ENCODE measurements at regions not wholly inside any gene's neighbourhood (a gene's known extent, or its start where the extent isn't known, plus 50 kb on each side); places are given as distances from the start of the nearest gene placed in this dataset.

GRCh38 chrX:10945498-10945897 lies 165.6 kb upstream of the HCCS start:
- DNase-seq (ENCODE audit: low spot score): no peak
- no peaks in the 10 kb centered on the region for H3K27me3 ChIP-seq (ENCODE audit: control insufficient read depth in 4 of 4, insufficient read depth in 4 of 4, low read length in 3 of 4)
- no peak overlapping the region for H3K9ac ChIP-seq (ENCODE audit: low read depth in 1 of 2, low read length in 2 of 2)
- H3K27ac ChIP-seq (ENCODE audit: low read depth in 1 of 2, low read length in 2 of 2): no peak overlapping the region
- 95% methylated on average over 4 of the region's 4 CpGs for WGBS
- no peaks in the 10 kb centered on the region for H3K9me3 ChIP-seq (ENCODE audit: control insufficient read depth in 4 of 4, low read length in 3 of 4)
- no peak for TF ChIP-seq EGR1 (IDR thresholded peaks at IDR 0.05; ENCODE audit: low read depth in 2 of 2)
- H3K4me1 ChIP-seq (ENCODE audit: control insufficient read depth in 4 of 4, insufficient read depth in 4 of 4, low read length in 3 of 4): no peaks in the 10 kb centered on the region
- H3K36me3 ChIP-seq (ENCODE audit: control insufficient read depth in 4 of 4, insufficient read depth in 3 of 4, low read depth in 1 of 4, low read length in 3 of 4): no peaks in the 10 kb centered on the region
- no peak overlapping the region for H3K4me3 ChIP-seq (ENCODE audit: low read depth in 1 of 3, low read length in 3 of 3)

- no peak for DNase-seq (ENCODE audit: low spot score)
- no peaks in the 10 kb centered on the region for H3K36me3 ChIP-seq (ENCODE audit: control insufficient read depth in 4 of 4, insufficient read depth in 3 of 4, low read depth in 1 of 4, low read length in 3 of 4)
- peaks cover 0 to 4% (median 0%) of the 10 kb centered on the region in 4 donors for H3K9me3 ChIP-seq (ENCODE audit: control insufficient read depth in 4 of 4, low read length in 3 of 4)
- H3K27me3 ChIP-seq (ENCODE audit: control insufficient read depth in 4 of 4, insufficient read depth in 4 of 4, low read length in 3 of 4): no peaks in the 10 kb centered on the region
- H3K4me3 ChIP-seq (ENCODE audit: low read depth in 1 of 3, low read length in 3 of 3): no peak overlapping the region
- H3K9ac ChIP-seq (ENCODE audit: low read depth in 1 of 2, low read length in 2 of 2): no peak overlapping the region
- no peaks in the 10 kb centered on the region for H3K4me1 ChIP-seq (ENCODE audit: control insufficient read depth in 4 of 4, insufficient read depth in 4 of 4, low read length in 3 of 4)
- TF ChIP-seq HNF4G (IDR thresholded peaks at IDR 0.05): no peak
- TF ChIP-seq RXRA (IDR thresholded peaks at IDR 0.05): no peak
- no peak for TF ChIP-seq REST (IDR thresholded peaks at IDR 0.05)
- no peak overlapping the region for H3K27ac ChIP-seq (ENCODE audit: low read depth in 1 of 2, low read length in 2 of 2)
These were observed 161.6 kb upstream of the HCCS start for GRCh38 chrX:10949541-10949940.

- Histone ChIP-seq H3K27me3 (ENCODE audit: control insufficient read depth in 4 of 4, insufficient read depth in 4 of 4, low read length in 3 of 4) (no peaks in the 10 kb centered on the region), H3K36me3 (ENCODE audit: control insufficient read depth in 4 of 4, insufficient read depth in 3 of 4, low read depth in 1 of 4, low read length in 3 of 4) (no peaks in the 10 kb centered on the region), H3K4me1 (ENCODE audit: control insufficient read depth in 4 of 4, insufficient read depth in 4 of 4, low read length in 3 of 4) (no peaks in the 10 kb centered on the region), H3K27ac (ENCODE audit: low read depth in 1 of 2, low read length in 2 of 2) (no peak overlapping the region), H3K9me3 (ENCODE audit: control insufficient read depth in 4 of 4, low read length in 3 of 4) (peaks cover 0 to 4% (median 0%) of the 10 kb centered on the region in 4 donors), H3K4me3 (ENCODE audit: low read depth in 1 of 3, low read length in 3 of 3) (no peak overlapping the region), H3K9ac (ENCODE audit: low read depth in 1 of 2, low read length in 2 of 2) (no peak overlapping the region)
- TF ChIP-seq CTCF (IDR thresholded peaks at IDR 0.05; ENCODE audit: low read depth, low read length, missing input control) (no peak), MAX (IDR thresholded peaks at IDR 0.05) (no peak), FOXA2 (IDR thresholded peaks at IDR 0.05) (no peak), RXRA (IDR thresholded peaks at IDR 0.05) (no peak), REST (IDR thresholded peaks at IDR 0.05) (no peak), FOXA1 (IDR thresholded peaks at IDR 0.05) (no peak), EGR1 (IDR thresholded peaks at IDR 0.05; ENCODE audit: low read depth in 2 of 2) (no peak), SP1 (IDR thresholded peaks at IDR 0.05) (no peak), YY1 (IDR thresholded peaks at IDR 0.05) (no peak), JUND (IDR thresholded peaks at IDR 0.05) (no peak), RAD21 (IDR thresholded peaks at IDR 0.05) (no peak), ZBTB33 (IDR thresholded peaks at IDR 0.05) (no peak), TAF1 (conservative IDR thresholded peaks at IDR 0.05) (no peak), HNF4A (conservative IDR thresholded peaks at IDR 0.05) (no peak), NR2F2 (IDR thresholded peaks at IDR 0.05) (no peak), GABPA (IDR thresholded peaks at IDR 0.05 in 1 of 2, conservative IDR thresholded peaks at IDR 0.05 in 1 of 2) (no peak), ATF3 (IDR thresholded peaks at IDR 0.05) (no peak), HNF4G (IDR thresholded peaks at IDR 0.05) (no peak)
- WGBS: 35% methylated on average over 5 of the region's 5 CpGs
- DNase-seq (ENCODE audit: low spot score): no peak
These were observed 158.5 kb upstream of the HCCS start for GRCh38 chrX:10952619-10953018.
